ENCODE measurements at regions not wholly inside any gene's neighbourhood (a gene's known extent, or its start where the extent isn't known, plus 50 kb on each side); places are given as distances from the start of the nearest gene placed in this dataset.

DNA sequence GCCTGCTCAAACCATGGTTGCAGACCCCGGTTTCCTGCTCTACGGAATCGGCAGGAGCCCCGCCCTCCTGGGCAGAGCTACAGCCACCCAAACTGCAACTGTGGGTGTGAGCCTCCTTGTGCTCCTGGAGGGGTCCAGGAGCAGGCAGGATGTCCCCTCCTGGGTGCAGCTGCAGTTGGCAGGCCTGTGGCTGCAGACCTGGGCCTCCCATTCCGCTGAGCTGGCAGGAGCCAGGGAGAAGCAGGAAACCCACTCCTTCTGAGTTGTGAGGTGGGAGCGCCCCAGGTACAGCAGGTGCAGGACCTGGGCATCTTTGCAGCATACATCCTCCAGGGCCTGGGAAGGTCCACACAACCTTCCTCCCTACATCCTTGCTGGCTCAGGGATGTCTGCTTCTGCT, 578.7 kb upstream of the USP24 start:
- TF ChIP-seq, protein P1, sequence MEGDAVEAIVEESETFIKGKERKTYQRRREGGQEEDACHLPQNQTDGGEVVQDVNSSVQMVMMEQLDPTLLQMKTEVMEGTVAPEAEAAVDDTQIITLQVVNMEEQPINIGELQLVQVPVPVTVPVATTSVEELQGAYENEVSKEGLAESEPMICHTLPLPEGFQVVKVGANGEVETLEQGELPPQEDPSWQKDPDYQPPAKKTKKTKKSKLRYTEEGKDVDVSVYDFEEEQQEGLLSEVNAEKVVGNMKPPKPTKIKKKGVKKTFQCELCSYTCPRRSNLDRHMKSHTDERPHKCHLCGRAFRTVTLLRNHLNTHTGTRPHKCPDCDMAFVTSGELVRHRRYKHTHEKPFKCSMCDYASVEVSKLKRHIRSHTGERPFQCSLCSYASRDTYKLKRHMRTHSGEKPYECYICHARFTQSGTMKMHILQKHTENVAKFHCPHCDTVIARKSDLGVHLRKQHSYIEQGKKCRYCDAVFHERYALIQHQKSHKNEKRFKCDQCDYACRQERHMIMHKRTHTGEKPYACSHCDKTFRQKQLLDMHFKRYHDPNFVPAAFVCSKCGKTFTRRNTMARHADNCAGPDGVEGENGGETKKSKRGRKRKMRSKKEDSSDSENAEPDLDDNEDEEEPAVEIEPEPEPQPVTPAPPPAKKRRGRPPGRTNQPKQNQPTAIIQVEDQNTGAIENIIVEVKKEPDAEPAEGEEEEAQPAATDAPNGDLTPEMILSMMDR (IDR thresholded peaks at IDR 0.05): no peak
- TF ChIP-seq EP300 (IDR thresholded peaks at IDR 0.05) (no peak), MAFK (IDR thresholded peaks at IDR 0.05; ENCODE audit: partially characterized antibody) (no peak), POLR2A (IDR thresholded peaks at IDR 0.05; ENCODE audit: low read length) (no peak), RAD21 (conservative IDR thresholded peaks at IDR 0.05 in 1 of 2, IDR thresholded peaks at IDR 0.05 in 1 of 2) (no peak), SMC3 (IDR thresholded peaks at IDR 0.05) (no peak), USF2 (IDR thresholded peaks at IDR 0.05) (no peak), HDAC2 (IDR thresholded peaks at IDR 0.05) (no peak), RCOR1 (IDR thresholded peaks at IDR 0.05; ENCODE audit: low read depth, low read length) (no peak), ESRRA (IDR thresholded peaks at IDR 0.05; ENCODE audit: borderline replicate concordance, low read length) (no peak), JUN (IDR thresholded peaks at IDR 0.05) (no peak), CHD4 (IDR thresholded peaks at IDR 0.05; ENCODE audit: borderline replicate concordance) (no peak)
- TF ChIP-seq, protein P2, sequence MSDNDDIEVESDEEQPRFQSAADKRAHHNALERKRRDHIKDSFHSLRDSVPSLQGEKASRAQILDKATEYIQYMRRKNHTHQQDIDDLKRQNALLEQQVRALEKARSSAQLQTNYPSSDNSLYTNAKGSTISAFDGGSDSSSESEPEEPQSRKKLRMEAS (IDR thresholded peaks at IDR 0.05): no peak
